ENCODE measurements at regions not wholly inside any gene's neighbourhood (a gene's known extent, or its start where the extent isn't known, plus 50 kb on each side); places are given as distances from the start of the nearest gene placed in this dataset.

GRCh38 chr6:74973591-74973990 is 232.3 kb downstream of the COL12A1 start:
- DNase-seq (ENCODE audit: low read depth): no peak
- no peak for TF ChIP-seq CTCF (conservative IDR thresholded peaks at IDR 0.05; ENCODE audit: low read depth, low read length)
- no peak overlapping the region for H3K4me3 ChIP-seq (ENCODE audit: low read depth, low read length)

- H3K4me3 ChIP-seq (ENCODE audit: low read depth, low read length): no peak overlapping the region
- DNase-seq (ENCODE audit: low read depth): no peak
- TF ChIP-seq CTCF (conservative IDR thresholded peaks at IDR 0.05; ENCODE audit: low read depth, low read length): no peak
Measured at GRCh38 chr6:74971633-74972032, 234.2 kb downstream of the COL12A1 start.

- TF ChIP-seq CTCF (conservative IDR thresholded peaks at IDR 0.05; ENCODE audit: low read depth, low read length): no peak
- no peak for DNase-seq (ENCODE audit: low read depth)
- no peak overlapping the region for H3K4me3 ChIP-seq (ENCODE audit: low read depth, low read length)
Measured at GRCh38 chr6:74969591-74970267, 236.1 kb downstream of the COL12A1 start.

- H3K4me3 ChIP-seq (ENCODE audit: low read depth, low read length): no peak overlapping the region
- no peak for DNase-seq (ENCODE audit: low read depth)
Measured at GRCh38 chr6:74967821-74968220, 238.0 kb downstream of the COL12A1 start.

GRCh38 chr6:74966712-74967111 is 239.1 kb downstream of the COL12A1 start:
- no peak overlapping the region for H3K4me3 ChIP-seq (ENCODE audit: low read depth, low read length)
- TF ChIP-seq CTCF (conservative IDR thresholded peaks at IDR 0.05; ENCODE audit: low read depth, low read length): no peak
- no peak for DNase-seq (ENCODE audit: low read depth)

More at GRCh38 chr6:74967821-74968220, 238.0 kb downstream of the COL12A1 start:
- TF ChIP-seq CTCF (conservative IDR thresholded peaks at IDR 0.05; ENCODE audit: low read depth, low read length): no peak

GRCh38 chr6:74964871-74965441 is 240.9 kb downstream of the COL12A1 start:
- DNase-seq (ENCODE audit: low read depth): peak; percentile 25
- peak; percentile 15 for TF ChIP-seq CTCF (conservative IDR thresholded peaks at IDR 0.05; ENCODE audit: low read depth, low read length)
- H3K4me3 ChIP-seq (ENCODE audit: low read depth, low read length): no peak overlapping the region
